GM12875 (cell line): ENCODE measurements at regions not wholly inside any gene's neighbourhood (a gene's known extent, or its start where the extent isn't known, plus 50 kb on each side); places are given as distances from the start of the nearest gene placed in this dataset.

Experiments used
- H3K4me3 ChIP-seq: one replicate; pipeline ENCODE4 v1.5.1; 2011; ENCODE audit warnings: low read depth, low read length, control low read depth
- CTCF ChIP-seq: IDR thresholded peaks from 2 replicates; pipeline ENCODE4 v1.5.1; 2011; ENCODE audit warnings: low read depth, mild to moderate bottlenecking, control low read depth, inconsistent platforms, low read length, moderate library complexity, borderline replicate concordance; ENCODE audit not compliant: insufficient read depth

GRCh38 chr12:77584860-77585259 lies 245.8 kb upstream of the NAV3 start:
- no peak for TF ChIP-seq CTCF
- H3K4me3 ChIP-seq: no peak overlapping the region

GRCh38 chr12:77578466-77579220 lies 252.1 kb upstream of the NAV3 start:
- TF ChIP-seq CTCF: no peak
- no peak overlapping the region for H3K4me3 ChIP-seq

- no peak for TF ChIP-seq CTCF
- H3K4me3 ChIP-seq: no peak overlapping the region
Measured at GRCh38 chr12:77577791-77578190, 252.9 kb upstream of the NAV3 start.

- TF ChIP-seq CTCF: no peak
- no peak overlapping the region for H3K4me3 ChIP-seq
Measured at GRCh38 chr12:77575376-77575919, 255.2 kb upstream of the NAV3 start.

- no peak overlapping the region for H3K4me3 ChIP-seq
- no peak for TF ChIP-seq CTCF
Measured at GRCh38 chr12:77572371-77572770, 258.3 kb upstream of the NAV3 start.

- H3K4me3 ChIP-seq: no peak overlapping the region
- TF ChIP-seq CTCF: no peak
Measured at GRCh38 chr12:77571768-77572167, 258.9 kb upstream of the NAV3 start.

GRCh38 chr12:77571127-77571526 lies 259.6 kb upstream of the NAV3 start:
- no peak for TF ChIP-seq CTCF
- H3K4me3 ChIP-seq: no peak overlapping the region
